Ovary (tissue), 3 donors: ENCODE measurements at regions not wholly inside any gene's neighbourhood (a gene's known extent, or its start where the extent isn't known, plus 50 kb on each side); places are given as distances from the start of the nearest gene placed in this dataset.

Source experiments
- CTCF ChIP-seq, 3 donors: fragments of 450-650 bp in 2 of 3; fragments of 200-600 bp in 1 of 3; IDR thresholded peaks; one replicate each; pipeline versions ENCODE4 v1.5.1 to v1.8.0; 2016 to 2022; ENCODE audit warnings: antibody characterized with exemption in 3 of 3, mild to moderate bottlenecking in 1 of 3
- POLR2A ChIP-seq: fragments of 450-650 bp; IDR thresholded peaks from one replicate; pipeline ENCODE4 v1.6.1; 2017; ENCODE audit warnings: antibody characterized with exemption, mild to moderate bottlenecking, moderate library complexity
- donor health status: DM: no; HTN: no; CAD: no.

DNA sequence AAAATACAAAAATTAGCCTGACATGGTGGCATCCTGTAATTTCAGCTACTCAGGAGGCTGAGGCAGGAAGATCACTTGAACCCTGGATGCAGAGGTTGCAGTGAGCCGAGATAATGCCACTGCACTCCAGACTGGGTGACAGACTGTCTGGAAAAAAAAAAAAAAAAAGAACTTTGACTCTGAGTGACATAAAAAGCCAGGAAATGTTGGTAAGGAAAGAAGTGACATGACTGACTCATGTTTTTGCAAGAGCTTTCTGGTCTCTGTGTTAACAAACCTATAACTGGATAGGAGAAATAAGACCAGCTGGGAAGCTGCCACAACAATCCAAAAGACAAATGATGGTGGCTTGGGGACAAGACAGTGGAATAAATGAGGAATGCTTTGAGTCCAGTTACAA is 272.1 kb downstream of the HINT1 start:
- TF ChIP-seq POLR2A = no peak
- no peak for TF ChIP-seq CTCF (IDR thresholded peaks at IDR 0.05)
